IPS DF 4.7 (cell line): ENCODE measurements at regions not wholly inside any gene's neighbourhood (a gene's known extent, or its start where the extent isn't known, plus 50 kb on each side); places are given as distances from the start of the nearest gene placed in this dataset.
"Not testable (repeated sequence)": the region's sequence is repeated elsewhere in the genome, so short reads cannot be mapped to it uniquely, and the experiment has no call there.

ENCODE experiments used
- DNase-seq: peaks from one replicate; pipeline ENCODE4 v3.0.0-alpha.2; 2013; ENCODE audit warnings: low spot score; ENCODE audit errors: extremely low read depth

- DNase-seq, result no peak
Measured at GRCh38 chr7:85336086-85336485, 149.2 kb upstream of the SEMA3D start.

- not testable (repeated sequence) for DNase-seq
Measured at GRCh38 chr7:85335113-85335512, 148.3 kb upstream of the SEMA3D start.

- no peak for DNase-seq
Measured at GRCh38 chr7:85328456-85328998, 141.7 kb upstream of the SEMA3D start.

- DNase-seq, result no peak
Measured at GRCh38 chr7:85324145-85324799, 137.4 kb upstream of the SEMA3D start.

GRCh38 chr7:85322252-85322651, 135.4 kb upstream of the SEMA3D start:
- DNase-seq, result no peak

GRCh38 chr7:85320699-85321476, 134.0 kb upstream of the SEMA3D start:
- DNase-seq, result no peak

GRCh38 chr7:85316489-85316888, 129.6 kb upstream of the SEMA3D start:
- no peak for DNase-seq

- no peak for DNase-seq
Measured at GRCh38 chr7:85310301-85310700, 123.4 kb upstream of the SEMA3D start.

GRCh38 chr7:85306115-85306514, 119.3 kb upstream of the SEMA3D start:
- no peak for DNase-seq

GRCh38 chr7:85294176-85294575, 107.3 kb upstream of the SEMA3D start:
- no peak for DNase-seq

- DNase-seq, result no peak
Measured at GRCh38 chr7:85292908-85293576, 106.2 kb upstream of the SEMA3D start.

GRCh38 chr7:85290269-85290668, 103.4 kb upstream of the SEMA3D start:
- no peak for DNase-seq

GRCh38 chr7:85289279-85289678, 102.4 kb upstream of the SEMA3D start:
- no peak for DNase-seq

- DNase-seq, result no peak
Measured at GRCh38 chr7:85287106-85287825, 100.4 kb upstream of the SEMA3D start.

GRCh38 chr7:85286446-85286845, 99.6 kb upstream of the SEMA3D start:
- no peak for DNase-seq

GRCh38 chr7:85285527-85285926, 98.7 kb upstream of the SEMA3D start:
- DNase-seq, result no peak

GRCh38 chr7:85275204-85275603, 88.3 kb upstream of the SEMA3D start:
- no peak for DNase-seq

GRCh38 chr7:85274454-85274853, 87.6 kb upstream of the SEMA3D start:
- no peak for DNase-seq

GRCh38 chr7:85262891-85263290, 76.0 kb upstream of the SEMA3D start:
- no peak for DNase-seq

GRCh38 chr7:85261336-85261735, 74.5 kb upstream of the SEMA3D start:
- DNase-seq, result no peak

GRCh38 chr7:85249787-85250186, 62.9 kb upstream of the SEMA3D start:
- not testable (repeated sequence) for DNase-seq
